ENCODE measurements at regions not wholly inside any gene's neighbourhood (a gene's known extent, or its start where the extent isn't known, plus 50 kb on each side); places are given as distances from the start of the nearest gene placed in this dataset.

- no peak for DNase-seq
These were observed 160.2 kb upstream of the FOXA2 start for GRCh38 chr20:22744341-22745193.

DNA sequence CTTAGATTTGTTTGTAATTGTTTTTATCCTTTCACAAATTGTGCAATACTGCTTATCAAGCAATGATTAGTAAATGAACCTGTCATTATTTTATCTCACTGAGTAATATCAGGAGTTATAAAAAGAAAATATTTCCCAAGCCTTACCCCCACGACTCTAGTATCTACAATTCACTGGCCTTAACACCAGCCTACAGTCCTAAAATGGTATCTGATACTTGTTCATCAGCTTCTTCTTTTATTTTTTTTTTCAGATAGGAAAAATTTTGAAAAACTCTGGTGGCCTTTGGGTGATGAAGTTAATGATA lies 160.8 kb upstream of the FOXA2 start:
- no peak for DNase-seq

GRCh38 chr20:22746957-22747356 lies 162.6 kb upstream of the FOXA2 start:
- no peak for DNase-seq

GRCh38 chr20:22752324-22752723 lies 168.0 kb upstream of the FOXA2 start:
- no peak for DNase-seq

DNA sequence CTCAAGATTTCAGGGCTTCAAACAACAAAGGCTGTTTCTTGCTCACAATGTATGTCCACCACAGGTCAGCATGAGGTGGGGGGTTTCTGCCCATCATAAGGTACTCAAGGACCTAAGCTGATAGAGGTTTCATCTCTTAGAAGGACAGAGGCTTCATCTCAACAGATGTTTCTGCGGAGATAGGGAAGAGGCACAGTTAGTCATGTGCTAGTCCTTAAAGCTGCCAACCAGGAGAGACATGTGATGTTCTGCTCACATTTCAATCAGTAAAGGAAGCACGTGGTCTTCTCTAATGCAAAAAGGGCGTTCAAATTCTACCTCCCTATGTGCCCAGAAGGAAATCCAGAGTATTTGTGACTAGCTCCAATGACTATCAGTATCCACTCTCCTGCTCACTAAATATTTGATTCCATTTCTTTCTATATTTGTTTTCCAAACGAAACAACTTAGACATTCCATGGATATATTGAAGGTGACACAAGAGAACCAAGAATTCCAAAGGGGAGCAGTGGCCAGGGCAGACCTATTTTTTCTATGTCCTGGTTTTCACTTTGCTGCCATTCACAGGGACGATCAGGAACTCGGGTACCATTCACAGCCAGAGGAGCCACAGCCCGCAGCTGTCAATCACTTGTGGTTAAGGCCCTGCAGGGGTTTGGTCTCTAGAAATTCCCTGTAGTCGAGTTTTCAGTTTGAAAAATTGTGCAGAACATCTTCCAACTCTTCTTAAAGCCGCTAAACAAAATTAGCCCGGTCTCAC lies 173.2 kb upstream of the FOXA2 start:
- DNase-seq: no peak

GRCh38 chr20:22758815-22759214 lies 174.4 kb upstream of the FOXA2 start:
- no peak for DNase-seq

GRCh38 chr20:22762576-22763256 lies 178.3 kb upstream of the FOXA2 start:
- DNase-seq: no peak

GRCh38 chr20:22763257-22763906 lies 179.0 kb upstream of the FOXA2 start:
- DNase-seq: no peak

DNA sequence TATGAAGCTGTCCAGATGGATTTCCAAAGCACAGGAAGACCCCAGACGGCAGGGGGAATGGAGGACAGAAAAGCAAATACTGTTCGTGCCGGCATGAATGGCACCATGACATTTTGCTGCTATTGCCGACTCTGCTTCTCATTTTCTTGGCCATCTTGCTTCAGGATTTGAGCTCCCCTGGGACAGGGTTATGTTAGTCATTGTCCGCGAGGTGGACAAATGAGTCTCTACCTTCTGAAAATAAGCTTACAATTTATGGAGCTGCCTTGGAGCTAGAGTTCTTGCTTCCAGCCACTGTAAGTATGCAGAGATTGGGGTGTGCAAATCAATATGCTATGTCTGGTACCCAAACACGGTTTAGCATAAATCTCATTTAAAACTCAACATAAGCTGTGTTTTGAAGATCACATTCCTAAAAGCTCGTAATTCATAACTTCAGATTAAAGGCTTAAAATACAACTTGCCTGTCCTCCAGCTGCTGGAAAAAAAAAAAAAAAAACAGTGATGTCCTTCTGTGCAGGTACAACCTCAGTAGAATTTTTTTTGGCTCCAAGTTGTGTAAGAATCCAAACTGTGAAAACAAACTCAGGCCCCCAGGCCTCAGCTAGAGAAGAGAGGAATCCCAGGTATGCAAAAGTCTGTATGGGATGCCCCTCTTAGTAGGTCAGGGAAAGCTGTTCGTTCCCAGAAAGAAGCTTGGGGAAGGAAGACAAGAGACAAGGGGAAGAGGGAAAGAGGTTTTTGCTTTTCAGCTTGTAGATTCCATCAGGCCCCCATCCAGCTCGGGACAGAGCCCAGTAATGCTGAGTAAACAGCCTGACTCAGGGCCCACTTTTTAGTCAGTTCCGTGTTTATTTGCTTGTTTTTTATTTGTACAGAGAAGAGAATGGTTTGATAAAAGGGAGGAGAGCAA lies 184.2 kb upstream of the FOXA2 start:
- DNase-seq: no peak

- no peak for DNase-seq
These were observed 185.9 kb upstream of the FOXA2 start for GRCh38 chr20:22770241-22770800.

- no peak for DNase-seq
These were observed 187.3 kb upstream of the FOXA2 start for GRCh38 chr20:22771706-22772105.

DNA sequence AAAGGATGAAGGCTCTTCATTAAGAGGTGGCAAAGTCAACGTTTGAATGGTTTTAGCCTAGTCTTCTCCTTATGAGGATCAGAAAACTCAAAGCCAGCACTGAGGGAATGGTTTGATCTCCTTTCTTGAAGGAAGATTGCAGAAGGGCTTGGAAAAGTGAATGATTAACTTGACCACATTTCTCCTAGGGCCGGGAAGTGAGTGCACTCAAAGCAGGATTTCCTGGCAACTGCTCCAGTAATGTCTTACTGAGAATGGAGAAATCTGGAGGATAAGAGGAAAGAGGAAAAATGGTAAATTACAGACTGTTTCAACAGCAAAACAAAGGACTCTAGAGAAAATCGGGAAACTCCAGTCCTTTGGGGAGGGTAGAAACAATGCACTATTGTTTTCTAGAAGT lies 189.0 kb upstream of the FOXA2 start:
- no peak for DNase-seq

DNA sequence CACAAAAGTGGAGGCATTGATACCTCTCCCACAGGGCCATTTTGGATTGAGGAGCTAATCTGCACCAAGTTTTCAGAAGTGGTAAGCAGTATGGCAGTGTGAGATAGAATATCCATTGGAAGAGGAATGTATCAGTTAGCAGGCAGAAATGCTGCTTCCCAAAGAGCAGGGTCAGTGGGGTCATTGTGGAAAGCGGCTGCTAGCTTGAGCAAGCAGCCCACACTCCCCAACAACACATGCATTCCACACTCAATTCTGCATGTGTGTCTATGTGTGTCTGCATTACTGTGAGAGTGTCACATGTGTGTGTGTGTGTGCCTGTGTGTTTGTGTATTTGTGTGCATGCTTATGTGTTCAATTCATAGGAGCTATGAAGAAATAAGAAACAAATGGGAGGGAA lies 190.9 kb upstream of the FOXA2 start:
- no peak for DNase-seq

DNA sequence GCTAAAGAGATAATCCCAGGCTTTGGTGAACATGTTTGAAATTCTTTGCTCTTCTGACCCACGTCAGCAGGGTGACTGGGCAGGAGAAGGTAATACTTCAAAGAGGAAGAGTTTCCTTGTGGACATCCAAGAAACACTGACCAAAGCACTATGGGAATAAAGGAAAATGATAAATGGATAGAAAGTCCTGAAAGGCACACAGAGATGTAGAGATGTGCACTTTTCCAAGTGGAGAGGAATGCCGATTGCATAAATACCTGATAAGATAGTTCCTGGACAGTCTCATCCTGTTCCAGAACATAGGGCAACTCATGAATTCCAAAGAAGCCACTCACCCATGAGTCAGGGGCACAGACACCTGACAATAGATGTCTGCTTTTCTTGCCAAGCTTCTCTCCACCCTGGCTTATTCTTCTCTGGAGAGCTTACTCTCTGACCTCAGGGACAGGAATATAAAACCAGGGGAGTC lies 191.3 kb upstream of the FOXA2 start:
- no peak for DNase-seq

GRCh38 chr20:22776369-22776768 lies 192.0 kb upstream of the FOXA2 start:
- no peak for DNase-seq

DNA sequence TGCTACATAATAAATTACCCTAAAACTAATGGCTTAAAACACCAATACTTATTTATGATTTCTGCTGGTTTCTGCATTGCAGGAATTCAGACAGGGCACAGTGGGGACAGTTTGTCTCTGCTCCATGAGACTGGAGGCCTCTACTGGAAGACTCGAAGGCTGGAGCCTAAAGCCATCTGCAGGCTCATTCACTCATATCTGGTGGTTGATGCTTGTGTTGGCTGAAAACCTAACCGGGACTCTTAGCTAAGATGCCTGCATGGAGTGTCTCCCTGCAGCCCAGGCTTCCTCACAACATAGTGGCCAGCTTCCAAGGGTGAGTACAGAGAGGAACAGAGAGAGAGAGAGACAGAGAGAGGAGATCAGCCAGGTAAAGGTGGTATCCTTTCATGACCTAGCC lies 195.5 kb upstream of the FOXA2 start:
- no peak for DNase-seq

DNA sequence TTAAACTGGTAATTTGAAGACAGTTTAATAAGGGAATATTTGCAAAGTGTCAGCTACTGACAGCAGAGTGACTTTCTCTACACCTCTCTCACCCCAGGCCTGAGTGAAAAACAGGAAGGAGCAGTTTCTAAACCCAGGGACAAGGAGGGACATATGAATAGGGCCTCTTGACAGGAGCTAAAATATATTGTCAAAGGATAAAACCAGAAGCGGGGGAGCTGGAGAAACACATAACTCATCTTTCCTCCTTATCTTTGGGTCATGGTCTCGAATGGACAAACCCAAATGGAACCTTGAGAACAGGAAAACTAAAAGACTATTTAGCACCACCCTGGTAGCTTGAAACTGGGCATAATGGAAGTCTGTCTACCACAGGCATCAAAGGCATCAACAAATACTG lies 197.5 kb upstream of the FOXA2 start:
- DNase-seq: no peak

GRCh38 chr20:22789676-22790075 lies 205.3 kb upstream of the FOXA2 start:
- no peak for DNase-seq

DNA sequence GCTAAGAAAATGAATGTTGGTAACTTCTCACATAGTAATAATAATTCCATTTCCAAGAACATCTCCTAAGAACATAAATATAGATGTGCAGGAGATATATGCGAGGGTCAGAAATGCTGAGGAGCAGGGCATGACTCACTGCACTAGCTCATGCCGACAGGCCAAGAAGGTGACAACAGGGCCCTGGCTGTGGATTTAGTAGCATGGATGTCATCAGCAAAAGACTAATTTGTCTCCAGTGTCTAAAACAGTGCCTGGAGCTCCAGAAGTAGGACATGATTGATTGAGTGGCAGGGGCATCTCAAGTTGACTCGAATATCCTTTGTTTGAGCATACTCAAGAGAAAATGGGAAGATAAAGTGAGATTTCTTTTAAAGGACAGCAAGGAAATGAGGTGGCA lies 207.0 kb upstream of the FOXA2 start:
- no peak for DNase-seq

DNA sequence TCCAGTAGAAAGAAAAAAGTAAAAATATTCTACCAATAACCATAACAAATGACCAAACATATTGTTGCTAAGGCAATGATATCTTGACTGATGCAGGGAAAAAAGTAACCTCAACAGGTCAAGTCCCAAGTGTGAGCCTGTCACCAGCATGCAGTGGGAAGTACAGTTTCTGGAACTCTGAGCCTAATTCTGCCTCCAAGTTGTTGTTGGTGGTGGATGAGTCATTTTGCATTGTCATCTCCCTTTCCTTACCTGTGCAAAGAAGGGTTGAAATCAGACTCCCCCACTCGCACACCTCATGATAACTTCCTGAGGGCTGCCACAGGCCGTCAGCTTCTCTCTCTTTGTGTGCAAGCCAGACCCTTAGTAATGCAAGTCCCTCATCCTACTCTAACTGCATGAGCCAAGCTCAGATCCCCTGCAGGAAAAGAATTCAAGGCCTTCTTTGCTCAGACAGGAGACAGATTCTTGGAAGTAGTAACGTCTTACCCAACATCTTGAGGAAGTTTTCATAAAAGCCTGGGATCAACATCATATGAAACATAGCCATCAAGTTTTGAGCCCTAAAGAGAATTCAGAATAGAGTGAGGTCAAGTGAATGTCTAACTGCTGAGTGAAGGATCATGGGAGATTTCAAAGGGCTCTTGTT lies 207.6 kb upstream of the FOXA2 start:
- DNase-seq: no peak

- no peak for DNase-seq
These were observed 209.8 kb upstream of the FOXA2 start for GRCh38 chr20:22794200-22794599.

All from NCI-H526 treated with DMSO at 0.1 percent for 48 hours (cell line).